ENCODE measurements at regions not wholly inside any gene's neighbourhood (a gene's known extent, or its start where the extent isn't known, plus 50 kb on each side); places are given as distances from the start of the nearest gene placed in this dataset.

GRCh38 chr5:117945258-117945657, 1043.1 kb downstream of the DTWD2 start:
- no peak overlapping the region for H3K4me3 ChIP-seq (ENCODE audit: insufficient read length, low read depth)
- no peak for DNase-seq (ENCODE audit: low read depth, low spot score)
- no peaks in the 10 kb centered on the region for H3K36me3 ChIP-seq (ENCODE audit: insufficient read depth, insufficient read length, low read length)
- no peaks in the 10 kb centered on the region for H3K27me3 ChIP-seq (ENCODE audit: insufficient read depth, insufficient read length)
- H3K9me3 ChIP-seq (ENCODE audit: insufficient read depth, low read length), result no peaks in the 10 kb centered on the region; the same call in 1 of the 2 replicates
- no peak overlapping the region for H3K9ac ChIP-seq (ENCODE audit: insufficient read length, low read depth)
- no peaks in the 10 kb centered on the region for H3K4me1 ChIP-seq (ENCODE audit: insufficient read depth, insufficient read length)
- no peak for TF ChIP-seq YY1 (IDR thresholded peaks at IDR 0.05; ENCODE audit: insufficient read depth, insufficient read length)
- TF ChIP-seq ZNF274 (IDR thresholded peaks at IDR 0.05; ENCODE audit: low read depth, low read length), result no peak
- no peak for TF ChIP-seq SUZ12 (IDR thresholded peaks at IDR 0.05; ENCODE audit: extremely low read depth, insufficient read depth, insufficient read length)

- no peak for DNase-seq (ENCODE audit: low read depth, low spot score)
- no peaks in the 10 kb centered on the region for H3K27me3 ChIP-seq (ENCODE audit: insufficient read depth, insufficient read length)
- no peak overlapping the region for H3K4me3 ChIP-seq (ENCODE audit: insufficient read length, low read depth)
- no peak overlapping the region for H3K9ac ChIP-seq (ENCODE audit: insufficient read length, low read depth)
- H3K4me1 ChIP-seq (ENCODE audit: insufficient read depth, insufficient read length), result no peaks in the 10 kb centered on the region
- no peaks in the 10 kb centered on the region for H3K36me3 ChIP-seq (ENCODE audit: insufficient read depth, insufficient read length, low read length)
- TF ChIP-seq ZNF274 (IDR thresholded peaks at IDR 0.05; ENCODE audit: low read depth, low read length) (no peak), SUZ12 (IDR thresholded peaks at IDR 0.05; ENCODE audit: extremely low read depth, insufficient read depth, insufficient read length) (no peak), YY1 (IDR thresholded peaks at IDR 0.05; ENCODE audit: insufficient read depth, insufficient read length) (no peak)
- H3K9me3 ChIP-seq (ENCODE audit: insufficient read depth, low read length), result no peaks in the 10 kb centered on the region; the same call in 1 of the 2 replicates
These were observed 1044.8 kb downstream of the DTWD2 start for GRCh38 chr5:117943541-117943940.

- H3K36me3 ChIP-seq (ENCODE audit: insufficient read depth, insufficient read length, low read length), result no peaks in the 10 kb centered on the region
- no peak for DNase-seq (ENCODE audit: low read depth, low spot score)
- TF ChIP-seq SUZ12 (IDR thresholded peaks at IDR 0.05; ENCODE audit: extremely low read depth, insufficient read depth, insufficient read length) (no peak), ZNF274 (IDR thresholded peaks at IDR 0.05; ENCODE audit: low read depth, low read length) (no peak)
- no peaks in the 10 kb centered on the region; the same call in 1 of the 2 replicates for H3K9me3 ChIP-seq (ENCODE audit: insufficient read depth, low read length)
- H3K4me1 ChIP-seq (ENCODE audit: insufficient read depth, insufficient read length), result no peaks in the 10 kb centered on the region
- no peaks in the 10 kb centered on the region for H3K27me3 ChIP-seq (ENCODE audit: insufficient read depth, insufficient read length)
- H3K9ac ChIP-seq (ENCODE audit: insufficient read length, low read depth), result no peak overlapping the region
- H3K4me3 ChIP-seq (ENCODE audit: insufficient read length, low read depth), result no peak overlapping the region
These were observed 1045.4 kb downstream of the DTWD2 start for GRCh38 chr5:117942861-117943519.

GRCh38 chr5:117893211-117893610, 1095.1 kb downstream of the DTWD2 start:
- Histone ChIP-seq H3K27me3 (ENCODE audit: insufficient read depth, insufficient read length) (no peaks in the 10 kb centered on the region), H3K9me3 (ENCODE audit: insufficient read depth, low read length) (no peaks in the 10 kb centered on the region), H3K9ac (ENCODE audit: insufficient read length, low read depth) (no peak overlapping the region), H3K36me3 (ENCODE audit: insufficient read depth, insufficient read length, low read length) (no peaks in the 10 kb centered on the region), H3K4me1 (ENCODE audit: insufficient read depth, insufficient read length) (no peaks in the 10 kb centered on the region), H3K4me3 (ENCODE audit: insufficient read length, low read depth) (no peak overlapping the region)
- TF ChIP-seq ZNF274 (IDR thresholded peaks at IDR 0.05; ENCODE audit: low read depth, low read length), result no peak
- TF ChIP-seq SUZ12 (IDR thresholded peaks at IDR 0.05; ENCODE audit: extremely low read depth, insufficient read depth, insufficient read length), result no peak
- TF ChIP-seq YY1 (IDR thresholded peaks at IDR 0.05; ENCODE audit: insufficient read depth, insufficient read length), result no peak
- no peak for DNase-seq (ENCODE audit: low read depth, low spot score)

GRCh38 chr5:117892360-117892759, 1096.0 kb downstream of the DTWD2 start:
- no peak for DNase-seq (ENCODE audit: low read depth, low spot score)
- Histone ChIP-seq H3K9ac (ENCODE audit: insufficient read length, low read depth) (no peak overlapping the region), H3K36me3 (ENCODE audit: insufficient read depth, insufficient read length, low read length) (no peaks in the 10 kb centered on the region), H3K4me1 (ENCODE audit: insufficient read depth, insufficient read length) (no peaks in the 10 kb centered on the region), H3K27me3 (ENCODE audit: insufficient read depth, insufficient read length) (no peaks in the 10 kb centered on the region), H3K9me3 (ENCODE audit: insufficient read depth, low read length) (no peaks in the 10 kb centered on the region), H3K4me3 (ENCODE audit: insufficient read length, low read depth) (no peak overlapping the region)
- TF ChIP-seq YY1 (IDR thresholded peaks at IDR 0.05; ENCODE audit: insufficient read depth, insufficient read length) (no peak), SUZ12 (IDR thresholded peaks at IDR 0.05; ENCODE audit: extremely low read depth, insufficient read depth, insufficient read length) (no peak)

- no peak for DNase-seq (ENCODE audit: low read depth, low spot score)
- no peaks in the 10 kb centered on the region for H3K9me3 ChIP-seq (ENCODE audit: insufficient read depth, low read length)
- H3K4me1 ChIP-seq (ENCODE audit: insufficient read depth, insufficient read length), result no peaks in the 10 kb centered on the region
- no peak for TF ChIP-seq ZNF274 (IDR thresholded peaks at IDR 0.05; ENCODE audit: low read depth, low read length)
- TF ChIP-seq YY1 (IDR thresholded peaks at IDR 0.05; ENCODE audit: insufficient read depth, insufficient read length), result no peak
- no peak for TF ChIP-seq SUZ12 (IDR thresholded peaks at IDR 0.05; ENCODE audit: extremely low read depth, insufficient read depth, insufficient read length)
- no peak overlapping the region for H3K4me3 ChIP-seq (ENCODE audit: insufficient read length, low read depth)
- no peaks in the 10 kb centered on the region for H3K27me3 ChIP-seq (ENCODE audit: insufficient read depth, insufficient read length)
- H3K36me3 ChIP-seq (ENCODE audit: insufficient read depth, insufficient read length, low read length), result no peaks in the 10 kb centered on the region
- H3K9ac ChIP-seq (ENCODE audit: insufficient read length, low read depth), result no peak overlapping the region
These were observed 1098.8 kb downstream of the DTWD2 start for GRCh38 chr5:117889596-117889995.

- no peak for TF ChIP-seq SUZ12 (IDR thresholded peaks at IDR 0.05; ENCODE audit: extremely low read depth, insufficient read depth, insufficient read length)
- no peak for TF ChIP-seq ZNF274 (IDR thresholded peaks at IDR 0.05; ENCODE audit: low read depth, low read length)
- no peak for TF ChIP-seq YY1 (IDR thresholded peaks at IDR 0.05; ENCODE audit: insufficient read depth, insufficient read length)
- no peak overlapping the region for H3K4me3 ChIP-seq (ENCODE audit: insufficient read length, low read depth)
- H3K9me3 ChIP-seq (ENCODE audit: insufficient read depth, low read length), result no peaks in the 10 kb centered on the region
- H3K27me3 ChIP-seq (ENCODE audit: insufficient read depth, insufficient read length), result no peaks in the 10 kb centered on the region
- DNase-seq (ENCODE audit: low read depth, low spot score), result no peak
- no peak overlapping the region for H3K9ac ChIP-seq (ENCODE audit: insufficient read length, low read depth)
- H3K4me1 ChIP-seq (ENCODE audit: insufficient read depth, insufficient read length), result no peaks in the 10 kb centered on the region
- no peaks in the 10 kb centered on the region for H3K36me3 ChIP-seq (ENCODE audit: insufficient read depth, insufficient read length, low read length)
These were observed 1099.7 kb downstream of the DTWD2 start for GRCh38 chr5:117888688-117889087.

Data from NT2/D1 (cell line).